GM21825 (cell line): ENCODE measurements at regions not wholly inside any gene's neighbourhood (a gene's known extent, or its start where the extent isn't known, plus 50 kb on each side); places are given as distances from the start of the nearest gene placed in this dataset.

Experiments used
- ATAC-seq: cut with Tn5 transposase; IDR thresholded peaks from one replicate; pipeline ENCODE4 v1.9.1; 2021; ENCODE audit warnings: mild to moderate bottlenecking, moderate library complexity; ENCODE audit not compliant: unreplicated experiment

- ATAC-seq = peak; percentile 89
Observed at GRCh38 chr2:149271575-149271974, 58.8 kb upstream of the LYPD6 start.

GRCh38 chr2:149278161-149278871 lies 52.1 kb upstream of the LYPD6 start:
- no peak for ATAC-seq

DNA sequence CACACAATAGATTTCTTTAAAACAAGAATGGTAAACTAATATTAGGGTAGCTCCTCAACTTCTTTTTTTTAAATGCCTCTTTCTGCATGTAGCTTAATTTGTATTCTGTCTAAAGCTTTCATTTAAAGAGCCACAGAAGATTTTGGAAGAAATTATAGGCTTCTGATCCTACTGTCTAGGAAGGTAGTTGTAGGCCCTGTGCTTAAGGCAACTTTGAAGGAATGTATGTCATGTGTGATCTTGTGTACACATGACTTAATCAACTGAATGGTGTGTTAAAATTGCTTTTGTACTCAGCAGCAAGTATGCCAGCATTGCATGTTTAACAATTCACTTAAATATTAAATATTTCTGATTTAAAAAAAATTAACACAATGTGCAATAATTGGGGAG lies 51.5 kb upstream of the LYPD6 start:
- no peak for ATAC-seq
